CD4-positive, alpha-beta T cell treated with Interleukin-4 for 4 hours (primary cell): ENCODE measurements at regions not wholly inside any gene's neighbourhood (a gene's known extent, or its start where the extent isn't known, plus 50 kb on each side); places are given as distances from the start of the nearest gene placed in this dataset.
"Not testable (repeated sequence)": the region's sequence is repeated elsewhere in the genome, so short reads cannot be mapped to it uniquely, and the experiment has no call there.

ENCODE experiments used
- DNase-seq: peaks from one replicate; pipeline ENCODE4 v3.0.0-alpha.2; 2020

- not testable (repeated sequence) for DNase-seq
These were observed 344.1 kb upstream of the ZNF32 start for GRCh38 chr10:43992816-43993215.

GRCh38 chr10:43986374-43986773 is 337.7 kb upstream of the ZNF32 start:
- DNase-seq: no peak

GRCh38 chr10:43985941-43986340 is 337.3 kb upstream of the ZNF32 start:
- no peak for DNase-seq

GRCh38 chr10:43983856-43984271 is 335.2 kb upstream of the ZNF32 start:
- no peak for DNase-seq

GRCh38 chr10:43983405-43983804 is 334.7 kb upstream of the ZNF32 start:
- DNase-seq: no peak

- DNase-seq: no peak
These were observed 333.6 kb upstream of the ZNF32 start for GRCh38 chr10:43982250-43982649.

GRCh38 chr10:43981696-43982095 is 333.0 kb upstream of the ZNF32 start:
- DNase-seq: no peak

GRCh38 chr10:43981232-43981631 is 332.6 kb upstream of the ZNF32 start:
- DNase-seq: no peak

- no peak for DNase-seq
These were observed 332.0 kb upstream of the ZNF32 start for GRCh38 chr10:43980715-43981114.

GRCh38 chr10:43980313-43980712 is 331.6 kb upstream of the ZNF32 start:
- DNase-seq: no peak

- DNase-seq: no peak
These were observed 330.9 kb upstream of the ZNF32 start for GRCh38 chr10:43979551-43979950.

- no peak for DNase-seq
These were observed 330.3 kb upstream of the ZNF32 start for GRCh38 chr10:43978936-43979335.

GRCh38 chr10:43978091-43978490 is 329.4 kb upstream of the ZNF32 start:
- DNase-seq: no peak

GRCh38 chr10:43976292-43976691 is 327.6 kb upstream of the ZNF32 start:
- no peak for DNase-seq

- DNase-seq: no peak
These were observed 325.1 kb upstream of the ZNF32 start for GRCh38 chr10:43973801-43974200.

GRCh38 chr10:43972976-43973647 is 324.4 kb upstream of the ZNF32 start:
- DNase-seq: no peak

GRCh38 chr10:43971981-43972380 is 323.3 kb upstream of the ZNF32 start:
- no peak for DNase-seq

- no peak for DNase-seq
These were observed 322.6 kb upstream of the ZNF32 start for GRCh38 chr10:43971306-43971705.

GRCh38 chr10:43970717-43971116 is 322.0 kb upstream of the ZNF32 start:
- DNase-seq: no peak

- no peak for DNase-seq
These were observed 321.5 kb upstream of the ZNF32 start for GRCh38 chr10:43970018-43970698.

- DNase-seq: no peak
These were observed 320.8 kb upstream of the ZNF32 start for GRCh38 chr10:43969506-43969905.

- DNase-seq: no peak
These were observed 320.3 kb upstream of the ZNF32 start for GRCh38 chr10:43968961-43969360.

GRCh38 chr10:43968076-43968475 is 319.4 kb upstream of the ZNF32 start:
- no peak for DNase-seq

- DNase-seq: no peak
These were observed 317.9 kb upstream of the ZNF32 start for GRCh38 chr10:43966571-43966965.
